ENCODE measurements at regions not wholly inside any gene's neighbourhood (a gene's known extent, or its start where the extent isn't known, plus 50 kb on each side); places are given as distances from the start of the nearest gene placed in this dataset.

DNA sequence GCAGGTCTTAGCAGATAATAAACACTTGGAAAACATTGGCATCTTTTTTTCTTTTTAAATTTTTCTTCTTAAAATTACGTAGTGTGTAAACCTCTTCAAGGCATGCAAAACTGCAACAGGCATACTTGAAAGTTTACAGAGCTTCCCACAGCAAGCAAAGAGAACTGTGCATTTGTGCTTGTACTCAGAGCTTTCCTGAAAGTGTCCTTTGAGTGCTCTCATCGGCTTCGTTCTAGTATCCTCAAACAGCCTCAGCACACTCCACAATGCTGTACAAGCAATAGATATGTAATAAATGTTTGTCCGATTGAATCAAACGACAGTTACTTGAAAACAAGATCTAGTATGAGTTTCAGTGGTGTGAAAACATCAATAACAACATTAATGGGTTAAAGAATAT, 227.5 kb downstream of the PAPSS1 start:
- TF ChIP-seq FOS (IDR thresholded peaks at IDR 0.05; ENCODE audit: low read depth, low read length) = no peak
- TF ChIP-seq, protein P1, sequence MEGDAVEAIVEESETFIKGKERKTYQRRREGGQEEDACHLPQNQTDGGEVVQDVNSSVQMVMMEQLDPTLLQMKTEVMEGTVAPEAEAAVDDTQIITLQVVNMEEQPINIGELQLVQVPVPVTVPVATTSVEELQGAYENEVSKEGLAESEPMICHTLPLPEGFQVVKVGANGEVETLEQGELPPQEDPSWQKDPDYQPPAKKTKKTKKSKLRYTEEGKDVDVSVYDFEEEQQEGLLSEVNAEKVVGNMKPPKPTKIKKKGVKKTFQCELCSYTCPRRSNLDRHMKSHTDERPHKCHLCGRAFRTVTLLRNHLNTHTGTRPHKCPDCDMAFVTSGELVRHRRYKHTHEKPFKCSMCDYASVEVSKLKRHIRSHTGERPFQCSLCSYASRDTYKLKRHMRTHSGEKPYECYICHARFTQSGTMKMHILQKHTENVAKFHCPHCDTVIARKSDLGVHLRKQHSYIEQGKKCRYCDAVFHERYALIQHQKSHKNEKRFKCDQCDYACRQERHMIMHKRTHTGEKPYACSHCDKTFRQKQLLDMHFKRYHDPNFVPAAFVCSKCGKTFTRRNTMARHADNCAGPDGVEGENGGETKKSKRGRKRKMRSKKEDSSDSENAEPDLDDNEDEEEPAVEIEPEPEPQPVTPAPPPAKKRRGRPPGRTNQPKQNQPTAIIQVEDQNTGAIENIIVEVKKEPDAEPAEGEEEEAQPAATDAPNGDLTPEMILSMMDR (conservative IDR thresholded peaks at IDR 0.05; ENCODE audit: low read depth, low read length) = no peak
- no peak for TF ChIP-seq CEBPB (IDR thresholded peaks at IDR 0.05; ENCODE audit: low read depth, low read length)
- no peak for TF ChIP-seq MXI1 (IDR thresholded peaks at IDR 0.05; ENCODE audit: borderline replicate concordance, low read depth, low read length)
- no peak for TF ChIP-seq MAZ (IDR thresholded peaks at IDR 0.05; ENCODE audit: borderline replicate concordance, low read depth, low read length)
- no peak for TF ChIP-seq POLR2A (IDR thresholded peaks at IDR 0.05; ENCODE audit: low read depth, low read length)
- no peak for TF ChIP-seq RFX5 (IDR thresholded peaks at IDR 0.05; ENCODE audit: low read depth, low read length)
- TF ChIP-seq CHD1 (IDR thresholded peaks at IDR 0.05; ENCODE audit: low read depth, low read length) = no peak
- no peak for TF ChIP-seq SMC3 (IDR thresholded peaks at IDR 0.05; ENCODE audit: low read depth, low read length)
